ENCODE measurements at regions not wholly inside any gene's neighbourhood (a gene's known extent, or its start where the extent isn't known, plus 50 kb on each side); places are given as distances from the start of the nearest gene placed in this dataset.
A peak's percentile ranks its signal among the peaks of the same experiment; 100 is the strongest.

DNA sequence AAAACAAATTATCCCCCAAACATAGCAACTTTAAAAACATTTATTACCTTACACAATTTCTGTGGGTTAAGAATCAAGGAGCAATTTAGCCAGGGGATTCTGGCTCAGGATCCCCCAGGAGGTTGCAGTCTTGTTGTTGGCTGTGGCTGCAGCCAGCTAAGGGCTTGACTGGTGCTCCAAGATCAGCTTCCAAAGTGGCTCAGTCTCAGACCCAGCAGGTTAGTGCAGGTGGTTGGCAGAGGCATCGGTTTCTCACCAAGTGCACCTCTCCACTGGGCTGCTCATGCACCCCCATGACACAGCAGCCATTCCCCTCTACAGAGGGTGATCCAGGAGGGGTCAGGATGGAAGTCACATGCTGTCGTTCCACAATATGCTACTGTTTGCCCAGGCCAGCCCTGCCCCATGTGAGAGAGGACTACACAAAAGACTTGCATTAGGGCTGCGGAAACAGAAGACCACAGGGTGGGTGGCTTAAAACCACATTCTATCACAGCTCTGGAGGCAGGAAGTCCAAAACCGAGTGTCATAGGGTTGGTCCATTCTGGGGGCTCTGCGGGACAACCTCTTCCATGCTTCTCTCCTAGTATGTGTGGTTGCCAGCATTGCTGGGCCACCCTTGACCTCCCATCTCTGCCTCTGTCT lies 125.8 kb downstream of the C6orf118 start:
- Histone ChIP-seq H3K36me3 (replicated peaks; ENCODE audit: insufficient read depth, low read depth) (no peaks in the 10 kb centered on the region), H3K9me3 (ENCODE audit: low read depth) (no peaks in the 10 kb centered on the region), H4K20me1 (ENCODE audit: insufficient read depth, poor library complexity, severe bottlenecking) (no peaks in the 10 kb centered on the region), H3K27ac (no peak overlapping the region), H3K9me2 (replicated peaks; ENCODE audit: insufficient read depth) (no peaks in the 10 kb centered on the region), H3K4me3 (no peak overlapping the region), H3K4me1 (ENCODE audit: insufficient read depth) (no peaks in the 10 kb centered on the region), H3K79me2 (no peaks in the 10 kb centered on the region), H3K4me2 (no peak overlapping the region), H2AFZ (no peak overlapping the region), H3K27me3 (no peaks in the 10 kb centered on the region)
- TF ChIP-seq, protein P1, sequence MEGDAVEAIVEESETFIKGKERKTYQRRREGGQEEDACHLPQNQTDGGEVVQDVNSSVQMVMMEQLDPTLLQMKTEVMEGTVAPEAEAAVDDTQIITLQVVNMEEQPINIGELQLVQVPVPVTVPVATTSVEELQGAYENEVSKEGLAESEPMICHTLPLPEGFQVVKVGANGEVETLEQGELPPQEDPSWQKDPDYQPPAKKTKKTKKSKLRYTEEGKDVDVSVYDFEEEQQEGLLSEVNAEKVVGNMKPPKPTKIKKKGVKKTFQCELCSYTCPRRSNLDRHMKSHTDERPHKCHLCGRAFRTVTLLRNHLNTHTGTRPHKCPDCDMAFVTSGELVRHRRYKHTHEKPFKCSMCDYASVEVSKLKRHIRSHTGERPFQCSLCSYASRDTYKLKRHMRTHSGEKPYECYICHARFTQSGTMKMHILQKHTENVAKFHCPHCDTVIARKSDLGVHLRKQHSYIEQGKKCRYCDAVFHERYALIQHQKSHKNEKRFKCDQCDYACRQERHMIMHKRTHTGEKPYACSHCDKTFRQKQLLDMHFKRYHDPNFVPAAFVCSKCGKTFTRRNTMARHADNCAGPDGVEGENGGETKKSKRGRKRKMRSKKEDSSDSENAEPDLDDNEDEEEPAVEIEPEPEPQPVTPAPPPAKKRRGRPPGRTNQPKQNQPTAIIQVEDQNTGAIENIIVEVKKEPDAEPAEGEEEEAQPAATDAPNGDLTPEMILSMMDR (IDR thresholded peaks at IDR 0.05; ENCODE audit: poor library complexity), result no peak
- TF ChIP-seq EZH2phosphoT487 (IDR thresholded peaks at IDR 0.05; ENCODE audit: low read depth, severe bottlenecking, unreplicated experiment) (no peak), EZH2 (IDR thresholded peaks at IDR 0.05; ENCODE audit: borderline replicate concordance) (no peak)
- WGBS (ENCODE audit: low lambda C conversion rate, missing lambda C conversion rate), result 89% methylated on average over 5 of the region's 5 CpGs
- DNase-seq (ENCODE audit: low spot score), result no peak

DNA sequence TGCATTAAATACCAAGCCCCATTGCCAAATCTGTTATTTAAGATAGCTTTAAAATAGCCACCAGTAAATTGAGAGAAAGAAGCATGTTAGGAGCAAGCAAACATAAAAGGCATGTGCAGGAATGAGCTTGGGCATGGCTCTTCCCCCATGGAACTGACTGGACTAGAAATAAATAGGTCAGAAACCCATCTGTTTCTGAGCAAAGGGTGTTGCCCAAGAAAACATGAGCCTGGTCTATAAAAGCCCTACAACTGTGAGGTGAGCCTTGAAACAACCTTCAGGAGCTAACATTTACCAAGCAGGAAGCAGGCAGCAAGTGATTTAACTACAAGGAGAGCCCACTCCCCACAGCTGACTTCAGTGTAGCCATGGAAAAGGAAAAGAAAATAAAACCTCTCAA lies 126.3 kb downstream of the C6orf118 start:
- no peaks in the 10 kb centered on the region for H3K36me3 ChIP-seq (replicated peaks; ENCODE audit: insufficient read depth, low read depth)
- H3K4me3 ChIP-seq, result no peak overlapping the region
- H3K79me2 ChIP-seq, result no peaks in the 10 kb centered on the region
- H3K4me2 ChIP-seq, result no peak overlapping the region
- H2AFZ ChIP-seq, result no peak overlapping the region
- no peak overlapping the region for H3K27ac ChIP-seq
- no peak for TF ChIP-seq EZH2phosphoT487 (IDR thresholded peaks at IDR 0.05; ENCODE audit: low read depth, severe bottlenecking, unreplicated experiment)
- no peak for TF ChIP-seq EZH2 (IDR thresholded peaks at IDR 0.05; ENCODE audit: borderline replicate concordance)
- TF ChIP-seq, protein P1 (IDR thresholded peaks at IDR 0.05; ENCODE audit: poor library complexity), result no peak
- no peaks in the 10 kb centered on the region for H3K9me2 ChIP-seq (replicated peaks; ENCODE audit: insufficient read depth)
- DNase-seq (ENCODE audit: low spot score), result no peak
- no peaks in the 10 kb centered on the region for H3K9me3 ChIP-seq (ENCODE audit: low read depth)
- H3K4me1 ChIP-seq (ENCODE audit: insufficient read depth), result no peaks in the 10 kb centered on the region
- H3K27me3 ChIP-seq, result no peaks in the 10 kb centered on the region
- H4K20me1 ChIP-seq (ENCODE audit: insufficient read depth, poor library complexity, severe bottlenecking), result no peaks in the 10 kb centered on the region

DNA sequence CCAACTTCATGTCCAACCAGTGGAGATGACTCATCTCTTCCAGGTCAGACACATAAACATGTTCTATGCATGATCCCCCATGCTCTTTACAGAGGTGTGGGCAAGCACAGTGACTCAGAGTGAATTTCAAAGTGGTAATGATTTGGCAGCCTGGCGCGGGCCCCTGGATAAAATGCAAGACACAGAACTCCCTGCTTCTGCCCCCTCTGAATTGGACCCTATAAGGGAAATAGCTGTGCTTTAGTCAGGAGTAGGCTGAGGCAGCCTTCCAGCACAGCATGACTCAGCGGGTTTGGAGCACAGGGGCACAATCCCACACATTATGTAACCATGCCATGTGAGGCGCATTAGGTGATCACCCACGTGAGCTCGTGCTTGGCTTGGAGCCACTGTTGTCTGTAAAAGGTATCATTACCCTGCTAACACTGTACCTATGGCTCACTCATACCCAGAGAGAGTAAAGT lies 127.4 kb downstream of the C6orf118 start:
- H3K79me2 ChIP-seq, result no peaks in the 10 kb centered on the region
- H2AFZ ChIP-seq, result no peak overlapping the region
- H3K9me2 ChIP-seq (replicated peaks; ENCODE audit: insufficient read depth), result no peaks in the 10 kb centered on the region
- H3K27ac ChIP-seq, result no peak overlapping the region
- TF ChIP-seq, protein P1 (IDR thresholded peaks at IDR 0.05; ENCODE audit: poor library complexity), result no peak
- TF ChIP-seq EZH2 (IDR thresholded peaks at IDR 0.05; ENCODE audit: borderline replicate concordance) (no peak), EZH2phosphoT487 (IDR thresholded peaks at IDR 0.05; ENCODE audit: low read depth, severe bottlenecking, unreplicated experiment) (no peak)
- no peak overlapping the region for H3K4me3 ChIP-seq
- H4K20me1 ChIP-seq (ENCODE audit: insufficient read depth, poor library complexity, severe bottlenecking), result no peaks in the 10 kb centered on the region
- H3K36me3 ChIP-seq (replicated peaks; ENCODE audit: insufficient read depth, low read depth), result no peaks in the 10 kb centered on the region
- no peaks in the 10 kb centered on the region for H3K9me3 ChIP-seq (ENCODE audit: low read depth)
- peak; percentile 9 for DNase-seq (ENCODE audit: low spot score)
- no peaks in the 10 kb centered on the region for H3K4me1 ChIP-seq (ENCODE audit: insufficient read depth)
- no peak overlapping the region for H3K4me2 ChIP-seq
- WGBS (ENCODE audit: low lambda C conversion rate, missing lambda C conversion rate), result 85% methylated on average over 6 of the region's 6 CpGs
- H3K27me3 ChIP-seq, result no peaks in the 10 kb centered on the region
